SU-DHL-6 (cell line): ENCODE measurements at regions not wholly inside any gene's neighbourhood (a gene's known extent, or its start where the extent isn't known, plus 50 kb on each side); places are given as distances from the start of the nearest gene placed in this dataset.

Experiments used
- EZH2phosphoT487 ChIP-seq: fragments of 200-600 bp; sonication (generic), shearing (Covaris generic); conservative IDR thresholded peaks from 2 replicates; pipeline ENCODE4 v1.6.1; 2018; ENCODE audit warnings: mild to moderate bottlenecking, antibody characterized with exemption, low read length, moderate library complexity, mixed read lengths
- TF ChIP-seq, protein P1 (sequence below): fragments of 200-600 bp; sonication (generic); IDR thresholded peaks from one replicate; pipeline ENCODE4 v1.5.1; 2017; ENCODE audit warnings: antibody characterized with exemption, mild to moderate bottlenecking, low read length, moderate library complexity; ENCODE audit not compliant: insufficient read depth, poor library complexity, severe bottlenecking

DNA sequence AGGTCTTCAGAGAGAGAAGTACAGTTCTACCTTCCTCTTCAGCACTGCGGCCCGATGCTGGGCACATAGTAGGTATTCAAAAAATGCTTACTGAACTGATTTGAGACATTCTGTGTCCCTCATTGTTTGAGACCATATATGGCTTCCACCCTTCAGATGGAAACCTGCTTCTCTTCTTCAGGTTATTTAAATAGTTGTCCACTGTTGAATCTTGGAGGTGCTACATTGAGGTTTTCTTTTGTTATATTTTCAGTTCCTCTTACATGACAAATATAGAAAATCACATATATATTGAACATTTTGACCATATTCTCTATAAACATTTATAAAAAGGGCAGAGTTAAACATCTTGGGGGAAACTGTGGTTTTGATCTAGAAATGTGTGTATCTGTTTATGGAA, 200.2 kb upstream of the LRRC3B start:
- TF ChIP-seq, protein P1, sequence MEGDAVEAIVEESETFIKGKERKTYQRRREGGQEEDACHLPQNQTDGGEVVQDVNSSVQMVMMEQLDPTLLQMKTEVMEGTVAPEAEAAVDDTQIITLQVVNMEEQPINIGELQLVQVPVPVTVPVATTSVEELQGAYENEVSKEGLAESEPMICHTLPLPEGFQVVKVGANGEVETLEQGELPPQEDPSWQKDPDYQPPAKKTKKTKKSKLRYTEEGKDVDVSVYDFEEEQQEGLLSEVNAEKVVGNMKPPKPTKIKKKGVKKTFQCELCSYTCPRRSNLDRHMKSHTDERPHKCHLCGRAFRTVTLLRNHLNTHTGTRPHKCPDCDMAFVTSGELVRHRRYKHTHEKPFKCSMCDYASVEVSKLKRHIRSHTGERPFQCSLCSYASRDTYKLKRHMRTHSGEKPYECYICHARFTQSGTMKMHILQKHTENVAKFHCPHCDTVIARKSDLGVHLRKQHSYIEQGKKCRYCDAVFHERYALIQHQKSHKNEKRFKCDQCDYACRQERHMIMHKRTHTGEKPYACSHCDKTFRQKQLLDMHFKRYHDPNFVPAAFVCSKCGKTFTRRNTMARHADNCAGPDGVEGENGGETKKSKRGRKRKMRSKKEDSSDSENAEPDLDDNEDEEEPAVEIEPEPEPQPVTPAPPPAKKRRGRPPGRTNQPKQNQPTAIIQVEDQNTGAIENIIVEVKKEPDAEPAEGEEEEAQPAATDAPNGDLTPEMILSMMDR: no peak
- no peak for TF ChIP-seq EZH2phosphoT487
